PC-9 (cell line): ENCODE measurements at regions not wholly inside any gene's neighbourhood (a gene's known extent, or its start where the extent isn't known, plus 50 kb on each side); places are given as distances from the start of the nearest gene placed in this dataset.

Experiments used
- EZH2 ChIP-seq: fragments of 200-600 bp; sonication (generic); IDR thresholded peaks from 2 replicates; pipeline ENCODE4 v1.8.0; 2017; ENCODE audit warnings: antibody characterized with exemption, low read depth
- TF ChIP-seq, protein P1 (sequence below): fragments of 200-600 bp; sonication (generic); conservative IDR thresholded peaks from 2 replicates; pipeline ENCODE4 v1.6.1; 2017; ENCODE audit warnings: mixed run types, antibody characterized with exemption, mild to moderate bottlenecking, moderate library complexity

DNA sequence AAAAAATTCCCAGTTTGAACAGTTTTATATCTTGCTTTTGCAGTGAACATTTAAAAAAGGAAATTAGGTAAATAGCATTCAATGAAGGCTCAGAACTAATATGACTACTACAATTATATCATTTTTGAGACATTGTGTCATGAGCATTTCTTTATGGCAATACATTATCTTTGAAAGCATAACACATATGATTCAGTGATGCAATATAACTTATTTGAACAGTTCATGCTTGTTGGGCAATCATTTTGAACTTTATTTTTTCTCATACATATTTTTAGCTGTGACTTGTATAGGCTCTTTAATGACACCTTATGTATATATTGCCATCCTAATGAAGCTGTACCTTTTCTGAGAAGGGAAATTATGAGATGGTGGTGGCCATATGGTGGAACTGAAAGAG lies 828.6 kb upstream of the NR2F2 start:
- TF ChIP-seq, protein P1, sequence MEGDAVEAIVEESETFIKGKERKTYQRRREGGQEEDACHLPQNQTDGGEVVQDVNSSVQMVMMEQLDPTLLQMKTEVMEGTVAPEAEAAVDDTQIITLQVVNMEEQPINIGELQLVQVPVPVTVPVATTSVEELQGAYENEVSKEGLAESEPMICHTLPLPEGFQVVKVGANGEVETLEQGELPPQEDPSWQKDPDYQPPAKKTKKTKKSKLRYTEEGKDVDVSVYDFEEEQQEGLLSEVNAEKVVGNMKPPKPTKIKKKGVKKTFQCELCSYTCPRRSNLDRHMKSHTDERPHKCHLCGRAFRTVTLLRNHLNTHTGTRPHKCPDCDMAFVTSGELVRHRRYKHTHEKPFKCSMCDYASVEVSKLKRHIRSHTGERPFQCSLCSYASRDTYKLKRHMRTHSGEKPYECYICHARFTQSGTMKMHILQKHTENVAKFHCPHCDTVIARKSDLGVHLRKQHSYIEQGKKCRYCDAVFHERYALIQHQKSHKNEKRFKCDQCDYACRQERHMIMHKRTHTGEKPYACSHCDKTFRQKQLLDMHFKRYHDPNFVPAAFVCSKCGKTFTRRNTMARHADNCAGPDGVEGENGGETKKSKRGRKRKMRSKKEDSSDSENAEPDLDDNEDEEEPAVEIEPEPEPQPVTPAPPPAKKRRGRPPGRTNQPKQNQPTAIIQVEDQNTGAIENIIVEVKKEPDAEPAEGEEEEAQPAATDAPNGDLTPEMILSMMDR, result no peak
- no peak for TF ChIP-seq EZH2
